Astrocyte of the spinal cord (primary cell): ENCODE measurements at regions not wholly inside any gene's neighbourhood (a gene's known extent, or its start where the extent isn't known, plus 50 kb on each side); places are given as distances from the start of the nearest gene placed in this dataset.

Experiments used
- DNase-seq: peaks from one replicate; pipeline ENCODE4 v3.0.0; 2011; ENCODE audit warnings: low read depth, low spot score
- H3K4me3 ChIP-seq: 2 replicates; pipeline ENCODE4 v1.5.1; 2011; ENCODE audit warnings: low read depth, mild to moderate bottlenecking, low read length, moderate library complexity
- in situ Hi-C: cut with HindIII; loops from 2 replicates; pipeline ENCODE4 v1.10.0; 2017; ENCODE audit warnings: low sequenced_read_pairs
- TF ChIP-seq, protein P1 (sequence below): IDR thresholded peaks from 2 replicates; pipeline ENCODE4 v1.5.1; 2012; ENCODE audit warnings: low read depth, mild to moderate bottlenecking, low read length, inconsistent platforms

DNA sequence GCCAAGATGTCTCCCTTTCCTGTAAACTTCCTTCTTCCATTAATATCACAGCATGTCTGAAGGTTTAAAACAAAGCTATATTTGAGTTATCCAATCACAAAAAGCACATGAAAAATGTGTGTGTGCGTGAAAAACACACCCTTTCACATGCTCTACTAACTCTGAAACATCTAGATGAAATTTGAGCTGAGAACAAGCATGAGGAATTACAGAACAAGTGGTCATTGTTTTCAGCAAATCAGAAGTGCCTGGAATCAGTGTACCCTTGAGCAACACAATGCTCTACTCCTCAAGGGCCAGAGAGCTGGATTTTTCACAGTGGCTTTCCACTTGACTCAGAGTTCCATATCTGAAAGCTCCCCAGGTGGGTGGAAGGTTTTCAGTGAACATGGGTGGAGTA, 255.9 kb downstream of the PSAT1 start:
- DNase-seq, result no peak
- in situ Hi-C loops, result no loop called here
- TF ChIP-seq, protein P1, sequence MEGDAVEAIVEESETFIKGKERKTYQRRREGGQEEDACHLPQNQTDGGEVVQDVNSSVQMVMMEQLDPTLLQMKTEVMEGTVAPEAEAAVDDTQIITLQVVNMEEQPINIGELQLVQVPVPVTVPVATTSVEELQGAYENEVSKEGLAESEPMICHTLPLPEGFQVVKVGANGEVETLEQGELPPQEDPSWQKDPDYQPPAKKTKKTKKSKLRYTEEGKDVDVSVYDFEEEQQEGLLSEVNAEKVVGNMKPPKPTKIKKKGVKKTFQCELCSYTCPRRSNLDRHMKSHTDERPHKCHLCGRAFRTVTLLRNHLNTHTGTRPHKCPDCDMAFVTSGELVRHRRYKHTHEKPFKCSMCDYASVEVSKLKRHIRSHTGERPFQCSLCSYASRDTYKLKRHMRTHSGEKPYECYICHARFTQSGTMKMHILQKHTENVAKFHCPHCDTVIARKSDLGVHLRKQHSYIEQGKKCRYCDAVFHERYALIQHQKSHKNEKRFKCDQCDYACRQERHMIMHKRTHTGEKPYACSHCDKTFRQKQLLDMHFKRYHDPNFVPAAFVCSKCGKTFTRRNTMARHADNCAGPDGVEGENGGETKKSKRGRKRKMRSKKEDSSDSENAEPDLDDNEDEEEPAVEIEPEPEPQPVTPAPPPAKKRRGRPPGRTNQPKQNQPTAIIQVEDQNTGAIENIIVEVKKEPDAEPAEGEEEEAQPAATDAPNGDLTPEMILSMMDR, result no peak
- H3K4me3 ChIP-seq, result no peak overlapping the region

GRCh38 chr9:78557540-78557939, 260.6 kb downstream of the PSAT1 start:
- TF ChIP-seq, protein P1, result no peak
- in situ Hi-C loops, result no loop called here
- DNase-seq, result no peak
- no peak overlapping the region for H3K4me3 ChIP-seq

DNA sequence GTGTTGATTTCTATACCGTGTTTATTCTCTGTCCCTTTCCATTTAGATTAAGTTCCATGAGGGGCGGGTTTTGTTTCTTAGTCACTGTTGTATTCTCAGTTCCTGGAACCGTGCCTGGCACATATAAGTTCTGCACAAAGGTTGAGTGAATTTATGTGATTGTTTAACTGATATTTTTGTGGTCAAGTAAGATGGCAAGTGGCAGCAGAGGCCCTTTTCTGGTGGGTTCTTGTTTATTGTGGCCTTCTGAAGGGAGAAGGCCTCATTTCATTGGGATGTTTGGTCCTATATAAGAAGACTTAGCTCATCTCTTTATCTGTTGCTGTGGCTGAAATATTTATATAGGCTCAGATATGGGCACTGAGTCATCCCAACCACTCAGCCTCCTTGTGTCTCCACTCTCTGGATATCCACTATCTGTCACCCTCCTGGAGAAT, 262.5 kb downstream of the PSAT1 start:
- TF ChIP-seq, protein P1, result no peak
- peak; percentile 72 for DNase-seq
- H3K4me3 ChIP-seq, result no peak overlapping the region
- in situ Hi-C loops, result no loop called here

DNA sequence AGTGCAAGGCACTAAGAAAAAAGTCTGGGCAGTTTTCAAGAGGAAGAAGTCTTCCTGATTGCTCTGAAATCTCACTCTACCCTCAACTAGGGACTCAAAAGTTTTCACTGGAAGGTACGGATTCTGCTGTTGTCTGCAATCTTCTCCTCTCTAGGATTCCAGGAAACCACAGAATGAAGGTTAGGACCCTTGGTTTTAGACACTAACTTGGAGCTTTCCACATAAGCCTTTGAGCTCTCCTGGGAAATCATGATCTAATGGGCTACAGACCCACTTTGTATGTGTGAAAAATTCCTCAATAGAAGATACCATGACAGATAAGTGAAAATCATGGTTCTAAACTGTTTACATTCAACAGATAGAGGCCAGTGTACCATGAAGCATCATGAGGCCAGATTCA, 265.1 kb downstream of the PSAT1 start:
- TF ChIP-seq, protein P1, result no peak
- no peak for DNase-seq
- no peak overlapping the region for H3K4me3 ChIP-seq
- in situ Hi-C loops, result no loop called here

GRCh38 chr9:78563269-78563668, 266.3 kb downstream of the PSAT1 start:
- in situ Hi-C loops, result no loop called here

DNA sequence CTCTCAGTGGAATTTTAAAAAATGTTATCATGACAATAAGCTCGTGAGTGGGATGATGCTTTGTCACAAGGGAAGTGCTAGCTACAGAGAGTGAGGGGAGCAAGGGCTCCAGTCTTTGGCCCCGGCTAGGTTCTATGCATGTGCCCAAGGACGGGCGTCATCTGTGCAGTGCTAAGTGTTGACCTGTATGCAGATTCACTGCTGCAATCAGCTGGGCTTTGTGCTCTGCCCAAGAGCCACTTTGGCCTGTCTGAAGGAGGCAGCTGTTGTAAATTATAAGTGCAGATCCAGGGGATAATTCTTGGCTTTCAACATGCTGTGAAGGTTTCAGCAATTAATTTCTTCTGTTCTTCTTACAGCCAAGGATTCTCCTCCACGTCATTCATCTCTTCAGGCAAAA, 268.6 kb downstream of the PSAT1 start:
- no peak for DNase-seq
- H3K4me3 ChIP-seq, result no peak overlapping the region
- in situ Hi-C loops, result no loop called here
- TF ChIP-seq, protein P1, result no peak

More at GRCh38 chr9:78563269-78563668, 266.3 kb downstream of the PSAT1 start:
- no peak overlapping the region for H3K4me3 ChIP-seq
- no peak for DNase-seq
- TF ChIP-seq, protein P1, result no peak

DNA sequence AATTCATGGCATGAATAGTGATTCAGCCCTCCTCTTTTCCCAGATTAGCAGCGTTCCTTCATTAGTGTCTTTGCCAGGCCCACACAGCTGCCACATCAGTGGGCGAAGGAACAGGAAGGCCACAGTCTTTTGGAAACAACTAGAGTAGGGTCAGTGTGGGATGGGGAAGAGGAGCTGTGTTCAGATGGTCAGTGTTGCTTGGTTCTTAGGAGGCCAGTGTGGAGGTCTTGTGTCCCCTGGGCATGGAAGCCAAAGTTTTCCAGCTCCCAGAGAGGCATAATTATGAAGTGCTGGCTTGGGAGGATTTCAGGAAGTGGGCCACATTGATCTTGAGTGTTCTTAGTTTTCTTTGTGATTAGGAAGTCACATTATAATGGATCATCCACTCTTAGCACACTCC, 269.6 kb downstream of the PSAT1 start:
- in situ Hi-C loops, result no loop called here
- TF ChIP-seq, protein P1, result no peak
- H3K4me3 ChIP-seq, result no peak overlapping the region
- DNase-seq, result no peak
